ENCODE measurements at regions not wholly inside any gene's neighbourhood (a gene's known extent, or its start where the extent isn't known, plus 50 kb on each side); places are given as distances from the start of the nearest gene placed in this dataset.

DNA sequence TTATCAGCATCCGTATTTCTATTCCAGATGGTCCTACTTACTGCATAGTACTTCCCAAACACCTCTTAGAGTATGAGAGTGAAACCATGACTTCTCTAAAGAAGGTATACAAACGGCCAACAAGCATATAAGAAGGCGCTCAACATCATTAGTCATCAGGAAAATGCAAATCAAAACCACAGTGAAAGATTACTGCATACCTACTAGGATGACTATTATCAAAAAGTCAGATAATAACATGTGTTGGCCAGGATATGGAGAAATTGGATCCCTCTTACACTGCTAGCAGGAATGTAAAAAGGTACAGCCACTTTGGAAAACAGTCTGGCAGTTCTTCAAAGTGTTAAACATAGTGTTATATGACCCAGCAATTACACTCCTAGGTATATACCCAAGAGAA is 215.3 kb upstream of the CXorf66 start:
- no peak for TF ChIP-seq ZBTB7A (IDR thresholded peaks at IDR 0.05; ENCODE audit: low read depth)
- no peak for TF ChIP-seq EGR1 (IDR thresholded peaks at IDR 0.05)
- peak; percentile 21; the same call in 1 of the 2 replicates for TF ChIP-seq EP300 (IDR thresholded peaks at IDR 0.05; ENCODE audit: borderline replicate concordance)
- TF ChIP-seq, protein P1, sequence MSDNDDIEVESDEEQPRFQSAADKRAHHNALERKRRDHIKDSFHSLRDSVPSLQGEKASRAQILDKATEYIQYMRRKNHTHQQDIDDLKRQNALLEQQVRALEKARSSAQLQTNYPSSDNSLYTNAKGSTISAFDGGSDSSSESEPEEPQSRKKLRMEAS (IDR thresholded peaks at IDR 0.05): no peak
